AG08396 (cell line): ENCODE measurements at regions not wholly inside any gene's neighbourhood (a gene's known extent, or its start where the extent isn't known, plus 50 kb on each side); places are given as distances from the start of the nearest gene placed in this dataset.
"Not testable (repeated sequence)": the region's sequence is repeated elsewhere in the genome, so short reads cannot be mapped to it uniquely, and the experiment has no call there.

Experiments used
- DNase-seq: peaks from one replicate; pipeline ENCODE4 v3.0.0; 2012; ENCODE audit warnings: low spot score, mixed read lengths

DNA sequence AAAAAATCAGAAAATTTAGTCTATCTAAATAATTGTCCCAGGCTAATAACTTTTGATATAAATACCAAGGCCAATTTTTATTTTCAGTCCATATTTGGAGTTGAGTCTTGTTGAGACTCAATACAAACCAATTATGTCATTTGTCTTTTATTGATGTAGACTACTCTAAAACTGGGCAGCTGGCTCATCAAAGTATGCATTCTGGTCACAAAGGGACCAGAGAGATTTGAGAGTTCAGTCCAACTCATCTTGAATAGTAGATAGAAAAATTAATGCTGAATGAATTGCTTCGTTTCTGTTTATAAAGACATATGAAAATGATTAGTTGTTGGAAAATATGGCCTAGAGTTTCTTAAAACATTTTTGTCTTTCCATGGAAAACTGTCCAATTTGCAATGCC, 412.5 kb upstream of the KLHL4 start:
- DNase-seq, result no peak

- no peak for DNase-seq
These were observed 407.5 kb upstream of the KLHL4 start for GRCh38 chrX:87110142-87110541.

GRCh38 chrX:87140800-87141483, 376.7 kb upstream of the KLHL4 start:
- DNase-seq, result no peak

DNA sequence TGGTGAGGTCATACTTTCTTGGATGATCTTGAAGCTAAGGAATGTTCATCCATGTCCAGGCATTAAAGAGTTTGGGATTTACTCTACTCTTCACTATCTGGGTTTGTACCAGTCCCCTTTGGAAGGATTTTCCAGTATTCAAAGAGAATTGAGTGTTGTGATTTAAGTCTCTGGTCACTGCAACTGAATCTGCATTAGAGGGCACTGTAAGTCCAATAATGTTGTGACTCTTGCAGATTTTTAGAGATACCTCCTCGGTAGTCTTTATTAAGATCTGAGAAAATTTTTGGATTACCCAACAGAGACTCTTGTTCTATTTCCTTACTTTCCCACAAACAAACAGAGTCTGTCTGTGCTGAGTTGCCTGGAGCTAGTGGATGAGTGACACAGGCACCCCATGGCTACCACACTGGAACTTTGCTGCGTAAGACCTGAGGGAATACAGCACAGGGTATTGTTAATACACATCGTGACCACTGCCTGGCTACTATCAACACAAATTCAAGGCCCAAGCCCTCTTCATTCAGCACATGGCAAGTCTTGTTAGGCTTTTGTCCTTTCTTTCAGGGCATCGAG, 357.1 kb upstream of the KLHL4 start:
- DNase-seq, result no peak

- DNase-seq, result no peak
These were observed 349.8 kb upstream of the KLHL4 start for GRCh38 chrX:87167841-87168240.

- DNase-seq, result not testable (repeated sequence)
These were observed 339.6 kb upstream of the KLHL4 start for GRCh38 chrX:87178009-87178408.
